Transverse colon (tissue), 4 donors: ENCODE measurements at regions not wholly inside any gene's neighbourhood (a gene's known extent, or its start where the extent isn't known, plus 50 kb on each side); places are given as distances from the start of the nearest gene placed in this dataset.

Experiments
- POLR2A ChIP-seq: fragments of 450-650 bp; IDR thresholded peaks from one replicate; pipeline ENCODE4 v1.6.1; 2016; ENCODE audit warnings: antibody characterized with exemption, mild to moderate bottlenecking, moderate library complexity
- POLR2AphosphoS5 ChIP-seq, 3 donors: sonication (generic); formaldehyde crosslinking; IDR thresholded peaks; one replicate each; pipeline ENCODE4 v1.6.1; 2016; ENCODE audit warnings: antibody characterized with exemption in 3 of 3
- TF ChIP-seq, protein P1 (sequence below), 5 experiments: fragments of 200-600 bp in 3 of 5; fragments of 450-650 bp in 2 of 5; sonication (generic) in 3 of 5; IDR thresholded peaks; 1 replicate in 2 of 5; 2 replicates in 3 of 5; pipeline ENCODE4 v1.5.1; 2016 to 2017; ENCODE audit warnings: antibody characterized with exemption in 5 of 5, inconsistent platforms in 3 of 5, mild to moderate bottlenecking in 2 of 5, moderate library complexity in 1 of 5

DNA sequence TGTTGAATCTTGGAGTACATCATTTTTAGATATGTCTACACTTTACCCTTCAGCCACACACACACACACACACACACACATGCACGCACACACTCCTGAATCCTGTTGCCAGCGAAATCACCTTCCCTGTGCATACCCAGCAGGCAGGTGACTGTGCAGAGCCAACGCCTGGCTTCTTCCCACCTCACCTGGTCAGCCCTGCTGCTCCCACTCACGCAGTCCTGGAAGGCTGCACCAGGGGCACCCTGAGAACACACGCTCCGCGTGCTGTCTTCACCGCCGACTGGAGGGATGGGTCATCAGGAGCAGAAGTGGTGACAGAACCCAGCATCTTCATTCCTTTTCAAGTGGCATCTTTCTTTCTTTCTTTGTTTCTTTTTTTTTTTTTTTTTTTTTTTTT, 94.6 kb downstream of the TBXT start:
- TF ChIP-seq, protein P1, sequence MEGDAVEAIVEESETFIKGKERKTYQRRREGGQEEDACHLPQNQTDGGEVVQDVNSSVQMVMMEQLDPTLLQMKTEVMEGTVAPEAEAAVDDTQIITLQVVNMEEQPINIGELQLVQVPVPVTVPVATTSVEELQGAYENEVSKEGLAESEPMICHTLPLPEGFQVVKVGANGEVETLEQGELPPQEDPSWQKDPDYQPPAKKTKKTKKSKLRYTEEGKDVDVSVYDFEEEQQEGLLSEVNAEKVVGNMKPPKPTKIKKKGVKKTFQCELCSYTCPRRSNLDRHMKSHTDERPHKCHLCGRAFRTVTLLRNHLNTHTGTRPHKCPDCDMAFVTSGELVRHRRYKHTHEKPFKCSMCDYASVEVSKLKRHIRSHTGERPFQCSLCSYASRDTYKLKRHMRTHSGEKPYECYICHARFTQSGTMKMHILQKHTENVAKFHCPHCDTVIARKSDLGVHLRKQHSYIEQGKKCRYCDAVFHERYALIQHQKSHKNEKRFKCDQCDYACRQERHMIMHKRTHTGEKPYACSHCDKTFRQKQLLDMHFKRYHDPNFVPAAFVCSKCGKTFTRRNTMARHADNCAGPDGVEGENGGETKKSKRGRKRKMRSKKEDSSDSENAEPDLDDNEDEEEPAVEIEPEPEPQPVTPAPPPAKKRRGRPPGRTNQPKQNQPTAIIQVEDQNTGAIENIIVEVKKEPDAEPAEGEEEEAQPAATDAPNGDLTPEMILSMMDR (IDR thresholded peaks at IDR 0.05), result no peak
- no peak for TF ChIP-seq POLR2AphosphoS5 (IDR thresholded peaks at IDR 0.05)
- no peak for TF ChIP-seq POLR2A
